GM18507 (cell line): ENCODE measurements at regions not wholly inside any gene's neighbourhood (a gene's known extent, or its start where the extent isn't known, plus 50 kb on each side); places are given as distances from the start of the nearest gene placed in this dataset.
"Not testable (repeated sequence)": the region's sequence is repeated elsewhere in the genome, so short reads cannot be mapped to it uniquely, and the experiment has no call there.

ENCODE experiments used
- DNase-seq: peaks from one replicate; pipeline ENCODE4 v3.0.0; 2011; ENCODE audit warnings: low read depth; ENCODE audit not compliant: insufficient read length; ENCODE audit errors: extremely low spot score
- FAIRE-seq: peaks from 2 replicates; lab custom pipeline; 2011; peaks lifted over from hg19 to GRCh38; lab: Jason Lieb, UNC

DNA sequence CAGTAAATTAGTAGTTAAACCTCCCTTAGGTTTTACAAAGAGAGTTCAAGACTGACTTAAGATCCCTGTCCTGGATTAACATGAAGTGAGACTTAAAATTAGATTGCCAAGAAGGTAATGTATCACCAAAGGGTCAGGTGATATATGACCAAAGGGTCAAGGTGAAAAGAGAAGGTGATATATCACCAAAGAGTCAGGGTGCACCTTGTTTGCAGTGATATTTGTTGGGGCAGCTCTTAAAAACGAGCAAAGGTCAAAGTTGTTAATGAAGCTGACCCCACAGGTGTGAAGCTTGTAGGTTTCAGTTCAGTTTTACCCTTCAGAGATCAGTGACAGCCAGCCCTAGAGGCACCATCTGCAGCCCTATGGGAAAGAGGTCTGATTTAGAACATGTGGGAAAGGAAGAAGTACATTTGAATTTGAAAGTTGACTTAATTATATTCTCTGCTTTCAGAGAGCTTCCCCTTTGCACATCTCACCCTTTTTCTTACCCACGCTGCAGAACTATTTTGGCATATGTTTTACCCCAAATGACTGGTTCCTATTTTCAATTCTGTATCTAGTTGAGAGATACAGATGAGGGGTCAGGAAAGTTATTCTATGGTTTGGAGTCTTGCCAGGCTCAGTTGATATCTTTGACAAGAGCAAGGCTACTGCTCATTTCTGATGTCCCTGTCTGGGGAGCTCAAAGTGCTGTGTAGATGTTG, 170.8 kb downstream of the S1PR1 start:
- FAIRE-seq (peak; percentile 100), DNase-seq (no peak)

- FAIRE-seq (peak; percentile 9), DNase-seq (no peak)
Observed at GRCh38 chr1:101408212-101409042, 171.6 kb downstream of the S1PR1 start.

- DNase-seq: no peak
- peak; percentile 88 for FAIRE-seq
Observed at GRCh38 chr1:101409102-101409501, 172.3 kb downstream of the S1PR1 start.

DNA sequence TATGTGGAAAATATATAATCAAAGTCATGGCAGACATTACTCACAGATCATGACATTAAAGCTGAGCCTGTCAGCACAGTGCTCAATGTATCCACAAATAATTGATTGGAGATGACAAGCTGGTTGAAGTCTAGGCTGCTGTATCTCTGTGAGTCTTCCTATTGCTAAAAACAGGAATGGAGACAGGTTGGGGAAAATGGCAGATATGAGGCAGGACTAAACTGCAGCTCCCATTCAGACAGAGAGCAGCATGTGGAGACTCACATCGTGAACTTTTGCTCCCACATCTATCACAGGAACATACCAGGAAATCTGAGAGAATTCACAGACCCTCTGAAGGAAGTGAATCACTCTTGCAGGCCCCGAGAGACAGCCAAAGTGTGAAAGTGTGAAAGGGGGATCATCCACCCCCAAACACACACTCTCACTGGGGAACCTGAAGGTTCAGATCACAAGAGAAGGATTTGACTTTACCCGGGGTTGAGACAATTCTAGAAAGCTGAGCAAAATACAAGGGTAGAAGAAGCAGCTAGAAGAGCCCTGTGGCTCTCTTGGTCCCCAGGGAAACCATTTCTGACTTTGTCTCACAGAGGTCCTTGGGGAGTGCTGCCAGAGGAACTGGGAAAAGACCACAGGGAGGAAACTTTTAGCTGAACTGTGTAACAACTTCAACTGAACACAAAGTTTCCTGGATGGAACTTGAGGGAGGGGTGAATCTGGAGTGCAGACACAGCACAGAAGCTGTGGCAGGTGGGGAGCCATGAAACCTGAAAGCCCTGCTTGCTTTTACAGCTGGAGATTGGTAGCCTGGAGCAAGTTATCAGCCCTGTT, 173.4 kb downstream of the S1PR1 start:
- DNase-seq (no peak), FAIRE-seq (peak; percentile 99)

DNA sequence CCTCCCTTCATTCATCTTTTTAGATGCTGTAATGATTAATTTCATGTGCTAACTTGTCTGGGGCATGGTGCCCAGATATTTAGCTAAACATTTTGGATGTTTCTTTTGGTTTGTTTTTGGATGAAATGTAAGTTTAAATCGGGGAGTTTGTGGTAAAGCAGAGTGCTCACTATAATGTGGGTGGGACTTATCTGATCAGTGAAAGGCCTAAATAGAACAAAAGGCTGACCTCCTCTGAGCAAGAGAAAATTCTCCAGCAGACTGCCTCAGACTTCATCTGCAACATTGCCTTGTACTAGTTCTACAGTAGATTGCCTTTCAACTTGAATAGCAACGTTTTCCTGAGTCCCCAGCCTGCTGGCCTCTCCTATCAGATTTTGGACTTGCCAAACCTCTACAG, 183.6 kb downstream of the S1PR1 start:
- FAIRE-seq: peak; percentile 33
- DNase-seq: no peak

GRCh38 chr1:101428083-101428482, 191.3 kb downstream of the S1PR1 start:
- DNase-seq, FAIRE-seq: not testable (repeated sequence)

DNA sequence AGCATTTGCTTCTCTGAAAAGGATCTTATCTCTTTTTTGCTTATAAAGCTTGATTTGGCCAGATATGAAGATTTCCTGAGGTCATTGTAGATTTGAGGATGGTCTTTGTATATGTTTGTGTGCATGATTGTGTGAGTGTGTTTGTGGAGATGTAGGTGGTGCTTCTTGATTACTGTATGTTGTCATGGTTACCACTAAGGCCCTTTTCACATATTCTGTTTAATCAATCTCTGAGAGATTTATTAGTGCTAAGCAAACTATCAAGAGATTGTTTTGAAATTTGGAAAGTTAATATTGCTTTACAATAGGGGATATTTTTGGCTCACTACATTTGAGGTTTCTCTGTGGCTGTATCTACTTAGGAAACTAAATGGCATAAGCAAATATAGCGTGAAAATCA, 191.7 kb downstream of the S1PR1 start:
- FAIRE-seq (no peak), DNase-seq (no peak)

DNA sequence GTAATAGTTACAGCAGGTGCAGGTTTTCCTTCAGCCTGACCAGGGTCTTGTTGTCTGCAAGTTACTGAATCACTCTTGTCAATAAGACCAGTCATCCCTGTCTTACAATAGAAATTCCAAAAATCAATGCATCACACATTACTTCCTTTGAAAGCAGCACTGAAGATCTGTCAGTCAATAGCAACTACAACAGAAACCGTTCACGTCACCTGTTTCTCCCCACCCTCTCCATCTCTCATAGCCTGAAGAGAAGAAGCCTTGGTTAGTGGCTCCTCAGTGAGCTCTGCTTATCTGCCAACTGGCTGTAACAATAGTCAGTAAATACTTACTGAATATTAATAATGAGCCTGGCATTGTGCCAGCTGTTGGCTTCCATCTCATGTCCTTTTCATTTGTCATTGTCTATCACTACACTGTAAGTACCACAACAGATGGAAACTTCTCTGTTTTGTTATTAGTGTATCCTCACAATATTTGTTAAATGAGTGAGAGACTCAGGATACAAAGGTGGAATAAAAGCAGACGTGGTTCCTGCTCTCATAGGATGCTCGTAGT, 195.2 kb downstream of the S1PR1 start:
- DNase-seq: no peak
- peak; percentile 70 for FAIRE-seq

DNA sequence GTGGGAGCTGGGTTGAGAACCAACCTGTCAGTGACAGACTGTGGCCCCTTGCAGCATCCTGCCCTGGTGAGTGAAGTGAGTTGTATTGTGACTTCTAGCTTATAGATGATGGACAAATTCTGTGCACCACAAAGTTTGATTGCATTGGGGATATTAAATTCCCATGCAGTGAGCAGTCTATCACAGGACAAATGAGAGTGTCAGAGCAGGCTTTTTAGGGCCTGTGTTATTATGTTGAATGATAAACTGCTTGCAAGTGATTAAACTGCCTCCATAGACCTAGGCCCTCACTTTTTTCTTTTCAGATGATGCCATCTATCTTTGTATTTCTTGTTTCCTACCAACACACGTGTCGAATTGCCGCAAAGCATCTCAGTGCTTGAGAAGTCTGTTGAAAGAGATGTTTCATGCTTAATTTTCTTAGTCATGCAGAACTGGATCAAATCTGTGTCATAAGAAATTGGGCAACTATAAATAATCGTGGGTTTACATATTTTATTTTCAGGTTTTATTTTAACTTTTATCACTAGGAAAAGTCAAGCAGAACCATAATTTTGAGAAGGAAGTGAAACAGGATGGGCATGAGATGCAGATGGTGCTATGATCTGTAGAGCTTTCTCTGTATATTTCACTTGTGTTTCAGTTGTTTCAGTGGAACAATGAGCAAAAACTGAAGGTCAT, 199.2 kb downstream of the S1PR1 start:
- DNase-seq: no peak
- peak; percentile 95 for FAIRE-seq

DNA sequence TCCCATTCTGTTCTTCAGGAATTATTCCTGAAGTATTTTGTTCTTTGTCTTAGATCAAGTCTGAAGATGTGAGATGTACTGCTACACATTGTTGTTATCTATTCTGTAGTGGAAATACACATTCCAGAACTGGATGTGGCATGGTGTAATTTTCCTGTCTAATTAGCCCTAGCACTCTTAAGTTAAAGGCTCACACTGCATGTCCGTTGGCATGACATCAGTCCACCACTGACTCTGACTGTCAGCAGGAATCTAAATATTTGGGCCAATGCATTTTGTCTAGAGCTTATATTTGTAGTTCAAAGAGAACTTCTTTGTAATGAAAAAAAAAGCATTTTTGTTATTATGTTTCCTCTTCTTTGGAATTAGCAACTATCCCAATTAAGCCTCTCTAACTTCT, 201.0 kb downstream of the S1PR1 start:
- no peak for DNase-seq
- no peak for FAIRE-seq

- peak; percentile 86 for FAIRE-seq
- DNase-seq: peak; percentile 30
Observed at GRCh38 chr1:101438359-101438758, 201.5 kb downstream of the S1PR1 start.

DNA sequence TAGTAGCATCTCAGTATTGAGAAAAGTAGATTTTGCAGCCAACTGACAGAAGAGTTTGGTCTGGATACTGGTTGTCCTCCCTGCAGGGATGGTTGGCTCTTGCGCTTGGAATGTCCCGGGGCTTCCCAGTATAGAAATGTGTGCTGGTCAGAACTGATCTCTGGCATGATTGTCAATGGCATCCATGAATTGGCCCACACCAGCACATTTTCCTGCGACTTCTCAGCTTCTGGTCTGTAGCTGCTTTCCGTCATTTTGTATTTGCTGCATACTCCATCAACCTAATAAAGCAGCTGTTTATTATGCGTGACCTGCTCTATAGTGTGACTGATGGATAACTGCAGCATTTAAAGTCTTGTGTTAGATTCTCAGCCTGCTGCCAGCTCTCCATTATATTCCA, 203.7 kb downstream of the S1PR1 start:
- FAIRE-seq: no peak
- no peak for DNase-seq

DNA sequence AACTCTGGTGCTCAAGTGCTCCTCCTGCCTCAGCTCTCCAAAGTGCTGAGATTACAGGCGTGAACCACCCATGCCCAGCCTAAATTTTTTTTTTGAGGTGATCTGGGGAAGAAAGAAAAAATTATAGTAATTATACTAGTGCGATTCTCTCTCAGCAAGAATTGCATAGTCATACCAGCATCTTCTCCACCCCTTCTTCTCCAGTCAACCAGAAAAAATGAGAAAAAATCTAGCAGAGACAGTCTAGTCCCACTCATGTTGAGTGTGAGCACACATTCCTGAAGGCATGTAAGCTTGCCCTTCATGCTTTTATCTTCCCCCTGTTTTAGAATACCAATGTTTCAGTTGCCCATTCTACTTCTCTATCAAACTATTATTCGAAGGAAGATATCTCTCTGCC, 207.6 kb downstream of the S1PR1 start:
- FAIRE-seq (no peak), DNase-seq (no peak)

DNA sequence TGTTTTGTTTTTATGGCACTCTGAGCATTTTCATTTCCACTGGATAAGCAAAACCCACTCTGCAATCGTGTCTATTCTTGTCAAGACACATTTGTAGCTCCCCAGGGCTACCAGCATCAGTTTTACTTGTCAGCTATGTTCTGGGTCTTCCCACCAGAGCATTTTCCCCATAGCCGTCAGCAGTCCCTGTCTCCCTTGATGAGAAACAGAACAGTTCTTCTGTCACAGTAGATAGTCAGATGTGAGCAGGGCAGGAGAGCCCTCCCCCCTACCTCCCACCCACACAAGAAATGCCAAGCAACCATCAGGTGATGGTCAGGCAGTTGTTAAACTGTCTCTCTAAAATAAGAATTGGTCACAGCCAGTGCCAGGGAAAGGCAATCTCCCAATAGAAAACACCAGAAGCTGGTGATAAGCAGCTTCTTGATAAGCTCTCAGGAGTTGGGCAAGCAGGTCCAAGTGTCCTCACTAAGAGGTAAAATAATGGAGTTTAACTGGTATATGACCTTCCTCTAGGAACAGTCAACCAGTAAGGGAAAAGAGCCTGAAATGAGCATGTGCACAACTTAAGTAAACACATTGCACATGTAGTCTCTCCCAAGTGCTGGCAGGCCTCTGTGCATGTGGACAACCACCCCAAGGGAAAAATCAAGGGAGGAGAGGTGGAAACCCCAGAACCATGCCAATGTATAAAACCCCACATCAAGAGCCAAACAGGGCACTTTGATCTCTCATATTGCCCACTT, 208.2 kb downstream of the S1PR1 start:
- no peak for FAIRE-seq
- DNase-seq: no peak

GRCh38 chr1:101448018-101448417, 211.2 kb downstream of the S1PR1 start:
- FAIRE-seq (no peak), DNase-seq (no peak)

- not testable (repeated sequence) for FAIRE-seq
Observed at GRCh38 chr1:101450691-101451090, 213.9 kb downstream of the S1PR1 start.

DNA sequence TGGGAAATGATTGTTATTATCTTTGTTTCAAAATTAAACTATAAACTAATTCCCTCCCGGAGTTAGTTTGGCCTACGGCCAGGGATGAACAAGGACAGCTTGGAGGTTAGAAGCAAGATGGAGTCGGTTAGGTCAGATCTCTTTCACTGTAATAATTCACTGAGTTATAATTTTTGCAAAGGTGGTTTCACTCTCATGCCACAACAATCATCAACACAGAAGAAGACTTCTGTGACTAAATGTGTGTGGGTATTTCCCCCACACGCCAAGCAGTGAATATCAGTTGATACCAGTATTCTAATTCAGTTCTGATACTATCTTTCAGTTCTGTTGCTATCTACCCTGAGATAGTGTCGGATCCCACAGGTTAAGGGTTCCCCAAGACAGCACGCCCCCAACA, 215.1 kb downstream of the S1PR1 start:
- FAIRE-seq (peak; percentile 63), DNase-seq (no peak)

More at GRCh38 chr1:101450691-101451090, 213.9 kb downstream of the S1PR1 start:
- DNase-seq: not testable (repeated sequence)

DNA sequence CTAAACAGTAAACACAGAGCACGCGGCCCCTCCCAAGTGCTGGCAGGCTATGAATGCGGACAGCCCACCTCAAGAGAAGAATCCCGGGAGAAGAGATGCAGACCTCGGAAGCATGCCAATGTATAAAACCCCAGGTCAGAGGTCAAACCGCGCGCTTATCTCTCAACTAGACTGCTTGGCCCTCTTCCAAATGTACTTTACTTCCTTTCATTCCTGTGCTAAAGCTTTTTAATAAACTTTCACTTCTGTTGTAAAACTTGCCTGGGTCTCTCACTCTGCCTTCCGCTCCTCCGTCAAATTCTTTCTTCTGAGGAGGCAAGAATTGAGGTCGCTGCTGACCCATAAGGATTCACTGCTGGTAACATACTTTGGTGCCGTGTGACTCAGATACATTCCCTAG, 216.0 kb downstream of the S1PR1 start:
- DNase-seq (no peak), FAIRE-seq (peak; percentile 53)

DNA sequence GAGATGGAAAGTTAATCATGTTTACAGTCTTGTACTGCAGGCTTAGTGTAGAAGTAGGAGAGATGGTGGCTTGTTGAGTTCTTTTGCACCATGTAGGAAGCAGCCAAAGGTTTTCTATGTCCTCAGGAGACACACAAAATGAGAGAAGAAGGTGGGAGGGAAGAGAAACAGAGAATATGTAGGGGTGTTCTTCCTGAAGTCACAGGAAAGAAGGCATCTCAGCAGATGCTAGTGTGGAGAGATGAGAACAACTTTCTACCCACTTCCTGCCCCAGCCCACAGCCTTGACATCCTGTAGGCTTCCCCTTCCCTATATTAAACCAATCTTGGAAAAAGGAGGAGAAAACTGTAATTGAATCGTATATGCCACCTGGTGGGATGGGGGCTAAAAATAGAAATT, 217.0 kb downstream of the S1PR1 start:
- no peak for DNase-seq
- peak; percentile 90 for FAIRE-seq
